Left ventricle myocardium inferior (tissue), 1 donor: ENCODE measurements at regions not wholly inside any gene's neighbourhood (a gene's known extent, or its start where the extent isn't known, plus 50 kb on each side); places are given as distances from the start of the nearest gene placed in this dataset.
A peak's percentile ranks its signal among the peaks of the same experiment; 100 is the strongest.

Experiments used
- DNase-seq: peaks from one replicate; pipeline ENCODE4 v3.0.0-alpha.2; 2020
- H3K27ac ChIP-seq: fragments of 200-600 bp; replicated peaks from 2 replicates; pipeline ENCODE4 v1.8.0; 2021
- H3K27me3 ChIP-seq: fragments of 200-600 bp; 2 replicates; pipeline ENCODE4 v1.8.0; 2021; ENCODE audit warnings: low read depth
- H3K36me3 ChIP-seq: fragments of 200-600 bp; 2 replicates; pipeline ENCODE4 v1.8.0; 2021
- H3K4me1 ChIP-seq: fragments of 200-600 bp; 2 replicates; pipeline ENCODE4 v1.8.0; 2021
- H3K4me3 ChIP-seq: fragments of 200-600 bp; 2 replicates; pipeline ENCODE4 v1.8.0; 2021; ENCODE audit warnings: mild to moderate bottlenecking, moderate library complexity
- H3K9me3 ChIP-seq: fragments of 200-600 bp; replicated peaks from 2 replicates; pipeline ENCODE4 v1.8.0; 2021
- CTCF ChIP-seq: fragments of 200-600 bp; IDR thresholded peaks from 2 replicates; pipeline ENCODE4 v1.8.0; 2021; ENCODE audit warnings: antibody characterized with exemption, mild to moderate bottlenecking, borderline replicate concordance
- intact Hi-C: fragments of 100-400 bp; cut with micrococcal nuclease; formaldehyde crosslinking; loops from one replicate; pipeline ENCODE4 v1.11.0; 2022
- donor health status: DM: no; HTN: yes; CAD: no; lungs with severe emphysema.

- H3K4me1 ChIP-seq: no peaks in the 10 kb centered on the region
- H3K36me3 ChIP-seq: no peaks in the 10 kb centered on the region
- no peak for DNase-seq
- no peak overlapping the region for H3K4me3 ChIP-seq
- TF ChIP-seq CTCF: no peak
- intact Hi-C loops: no loop called here
- H3K27me3 ChIP-seq: no peaks in the 10 kb centered on the region
- H3K9me3 ChIP-seq: peaks cover 15% of the 10 kb centered on the region
- no peak overlapping the region for H3K27ac ChIP-seq
Observed at GRCh38 chr9:107149756-107150155, 133.3 kb upstream of the RAD23B start.

- no peaks in the 10 kb centered on the region for H3K27me3 ChIP-seq
- no peak for TF ChIP-seq CTCF
- no peaks in the 10 kb centered on the region for H3K36me3 ChIP-seq
- H3K9me3 ChIP-seq: peaks cover 15% of the 10 kb centered on the region
- no peaks in the 10 kb centered on the region for H3K4me1 ChIP-seq
- H3K27ac ChIP-seq: no peak overlapping the region
- H3K4me3 ChIP-seq: no peak overlapping the region
- intact Hi-C loops: no loop called here
- no peak for DNase-seq
Observed at GRCh38 chr9:107153336-107153735, 129.7 kb upstream of the RAD23B start.

- H3K27ac ChIP-seq: no peak overlapping the region
- intact Hi-C loops: no loop called here
- DNase-seq: no peak
- peaks cover 15% of the 10 kb centered on the region for H3K9me3 ChIP-seq
- H3K36me3 ChIP-seq: no peaks in the 10 kb centered on the region
- no peak for TF ChIP-seq CTCF
- no peaks in the 10 kb centered on the region for H3K27me3 ChIP-seq
- no peaks in the 10 kb centered on the region for H3K4me1 ChIP-seq
- no peak overlapping the region for H3K4me3 ChIP-seq
Observed at GRCh38 chr9:107154291-107154690, 128.8 kb upstream of the RAD23B start.

GRCh38 chr9:107154766-107155165, 128.3 kb upstream of the RAD23B start:
- Histone ChIP-seq H3K27me3 (no peaks in the 10 kb centered on the region), H3K4me1 (no peaks in the 10 kb centered on the region), H3K36me3 (no peaks in the 10 kb centered on the region), H3K9me3 (peaks cover 15% of the 10 kb centered on the region), H3K4me3 (no peak overlapping the region), H3K27ac (no peak overlapping the region)
- DNase-seq: no peak
- no peak for TF ChIP-seq CTCF
- intact Hi-C loops: no loop called here

- Histone ChIP-seq H3K27me3 (no peaks in the 10 kb centered on the region), H3K27ac (no peak overlapping the region), H3K4me3 (no peak overlapping the region), H3K9me3 (peaks cover 15% of the 10 kb centered on the region), H3K4me1 (no peaks in the 10 kb centered on the region), H3K36me3 (no peaks in the 10 kb centered on the region)
- TF ChIP-seq CTCF: peak; percentile 23
- intact Hi-C loops: no loop called here
- no peak for DNase-seq
Observed at GRCh38 chr9:107155244-107155817, 127.7 kb upstream of the RAD23B start.
